Gastrocnemius medialis (tissue), 4 donors: ENCODE measurements at regions not wholly inside any gene's neighbourhood (a gene's known extent, or its start where the extent isn't known, plus 50 kb on each side); places are given as distances from the start of the nearest gene placed in this dataset.

Source experiments
- ATAC-seq, 2 donors: fragments of 150-250 bp; one replicate each; pipeline ENCODE4 v1.9.1; 2016
- DNase-seq, 2 donors: peaks; one replicate each; pipeline ENCODE4 v3.0.0-alpha.2; 2019
- H3K27ac ChIP-seq, 4 donors: fragments of 200-600 bp; sonication (generic); 1 replicate in 1 of 4; 2 replicates in 3 of 4; pipeline ENCODE4 v1.5.1; 2016 to 2018; ENCODE audit warnings: mild to moderate bottlenecking in 2 of 4, moderate library complexity in 1 of 4
- H3K27me3 ChIP-seq, 3 donors: fragments of 200-600 bp; sonication (generic) in 2 of 3; 1 replicate in 1 of 3; 2 replicates in 2 of 3; pipeline versions ENCODE4 v1.5.1 to v1.6.0; 2016 to 2019; ENCODE audit warnings: mild to moderate bottlenecking in 1 of 3, moderate library complexity in 1 of 3
- H3K36me3 ChIP-seq, 2 donors: fragments of 200-600 bp; sonication (generic) in 1 of 2; one replicate each; pipeline ENCODE4 v1.5.1; 2017 to 2018
- H3K4me1 ChIP-seq, 2 donors: fragments of 200-600 bp; sonication (generic) in 1 of 2; one replicate each; pipeline ENCODE4 v1.5.1; 2016 to 2017; ENCODE audit warnings: mild to moderate bottlenecking in 2 of 2
- H3K4me3 ChIP-seq, 4 donors: fragments of 200-600 bp; sonication (generic) in 3 of 4; 1 replicate in 1 of 4; 2 replicates in 3 of 4; pipeline ENCODE4 v1.5.1; 2016 to 2019; ENCODE audit warnings: mild to moderate bottlenecking in 2 of 4
- H3K9me3 ChIP-seq, 3 donors: fragments of 200-600 bp; sonication (generic) in 2 of 3; 1 replicate in 1 of 3; 2 replicates in 2 of 3; pipeline ENCODE4 v1.5.1; 2016 to 2019
- POLR2A ChIP-seq, 2 donors: fragments of 450-650 bp; IDR thresholded peaks; one replicate each; pipeline ENCODE4 v1.6.1; 2017; ENCODE audit warnings: antibody characterized with exemption in 2 of 2, mild to moderate bottlenecking in 2 of 2, moderate library complexity in 2 of 2
- in situ Hi-C, 4 donors: fragments of 200-750 bp; cut with MboI; loops; one replicate each; pipeline versions ENCODE4 v1.15.0 to v1.8.0; 2017; ENCODE audit warnings: low sequenced_read_pairs in 4 of 4
- intact Hi-C: fragments of 100-400 bp; cut with DNase I; formaldehyde crosslinking; loops from one replicate; pipeline ENCODE4 v1.15.1; 2023; ENCODE audit warnings: low total_unique reads
- TF ChIP-seq, protein P1 (sequence below), 5 experiments: fragments of 450-650 bp in 3 of 5; fragments of 200-600 bp in 2 of 5; sonication (generic) in 2 of 5; IDR thresholded peaks in 4 of 5; conservative IDR thresholded peaks in 1 of 5; 1 replicate in 4 of 5; 2 replicates in 1 of 5; pipeline ENCODE4 v1.5.1; 2016 to 2019; ENCODE audit warnings: antibody characterized with exemption in 5 of 5, mild to moderate bottlenecking in 3 of 5, moderate library complexity in 3 of 5

DNA sequence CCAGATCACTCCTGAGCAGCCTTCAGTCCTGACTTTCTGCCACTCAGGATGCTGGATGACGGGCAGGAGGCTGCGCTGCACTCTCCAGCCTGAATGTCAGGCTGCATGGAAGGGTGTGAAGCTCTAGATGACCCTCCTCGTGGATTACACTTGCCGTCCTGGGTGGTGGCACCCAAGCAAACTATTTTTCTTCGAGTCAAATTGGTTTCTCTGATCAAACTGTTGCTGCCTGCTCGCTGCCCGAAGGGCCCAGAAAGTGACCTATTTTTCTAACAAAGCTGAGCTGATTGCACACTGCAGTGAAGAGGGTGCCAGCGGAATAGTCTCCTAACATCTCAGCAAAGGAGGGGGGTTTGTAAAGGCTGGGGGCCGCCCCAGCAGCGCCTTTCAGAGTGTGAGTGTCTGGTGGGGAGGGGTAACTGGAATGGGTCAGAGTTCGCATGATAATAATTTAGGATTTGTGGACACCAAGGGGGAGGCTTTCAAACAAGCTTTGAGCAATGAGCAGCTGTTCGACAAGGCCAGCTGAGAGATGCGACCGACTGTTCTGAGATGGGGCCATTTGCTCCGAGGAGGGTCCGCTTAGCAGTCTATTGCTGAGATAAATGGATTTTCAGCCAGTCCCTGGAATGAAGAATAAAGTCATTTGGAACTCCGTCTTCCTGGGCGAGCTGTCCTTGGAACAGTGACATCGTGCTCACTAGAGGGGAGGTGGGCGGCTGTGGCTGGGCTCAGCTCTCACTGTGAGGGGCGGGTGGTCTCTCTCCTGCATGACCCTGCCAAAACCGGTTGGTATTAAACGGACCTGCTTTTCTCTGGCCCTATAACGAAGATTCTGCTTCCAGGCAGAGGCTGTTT lies 537.6 kb downstream of the BRD1 start:
- TF ChIP-seq POLR2A (IDR thresholded peaks at IDR 0.05), result no peak
- TF ChIP-seq, protein P1, sequence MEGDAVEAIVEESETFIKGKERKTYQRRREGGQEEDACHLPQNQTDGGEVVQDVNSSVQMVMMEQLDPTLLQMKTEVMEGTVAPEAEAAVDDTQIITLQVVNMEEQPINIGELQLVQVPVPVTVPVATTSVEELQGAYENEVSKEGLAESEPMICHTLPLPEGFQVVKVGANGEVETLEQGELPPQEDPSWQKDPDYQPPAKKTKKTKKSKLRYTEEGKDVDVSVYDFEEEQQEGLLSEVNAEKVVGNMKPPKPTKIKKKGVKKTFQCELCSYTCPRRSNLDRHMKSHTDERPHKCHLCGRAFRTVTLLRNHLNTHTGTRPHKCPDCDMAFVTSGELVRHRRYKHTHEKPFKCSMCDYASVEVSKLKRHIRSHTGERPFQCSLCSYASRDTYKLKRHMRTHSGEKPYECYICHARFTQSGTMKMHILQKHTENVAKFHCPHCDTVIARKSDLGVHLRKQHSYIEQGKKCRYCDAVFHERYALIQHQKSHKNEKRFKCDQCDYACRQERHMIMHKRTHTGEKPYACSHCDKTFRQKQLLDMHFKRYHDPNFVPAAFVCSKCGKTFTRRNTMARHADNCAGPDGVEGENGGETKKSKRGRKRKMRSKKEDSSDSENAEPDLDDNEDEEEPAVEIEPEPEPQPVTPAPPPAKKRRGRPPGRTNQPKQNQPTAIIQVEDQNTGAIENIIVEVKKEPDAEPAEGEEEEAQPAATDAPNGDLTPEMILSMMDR (IDR thresholded peaks at IDR 0.05 in 4 of 5, conservative IDR thresholded peaks at IDR 0.05 in 1 of 5), result no peak
- peaks cover 0 to 2% (median 0%) of the 10 kb centered on the region in 3 donors for H3K27me3 ChIP-seq
- H3K4me3 ChIP-seq, result no peak overlapping the region
- no peak overlapping the region for H3K27ac ChIP-seq
- in situ Hi-C loops (no loop called here), intact Hi-C loops (no loop called here)
- ATAC-seq (no peak), DNase-seq (peak in 1 of 2 donors; percentile 1)
- no peaks in the 10 kb centered on the region for H3K4me1 ChIP-seq
- no peaks in the 10 kb centered on the region for H3K36me3 ChIP-seq
- no peaks in the 10 kb centered on the region for H3K9me3 ChIP-seq

DNA sequence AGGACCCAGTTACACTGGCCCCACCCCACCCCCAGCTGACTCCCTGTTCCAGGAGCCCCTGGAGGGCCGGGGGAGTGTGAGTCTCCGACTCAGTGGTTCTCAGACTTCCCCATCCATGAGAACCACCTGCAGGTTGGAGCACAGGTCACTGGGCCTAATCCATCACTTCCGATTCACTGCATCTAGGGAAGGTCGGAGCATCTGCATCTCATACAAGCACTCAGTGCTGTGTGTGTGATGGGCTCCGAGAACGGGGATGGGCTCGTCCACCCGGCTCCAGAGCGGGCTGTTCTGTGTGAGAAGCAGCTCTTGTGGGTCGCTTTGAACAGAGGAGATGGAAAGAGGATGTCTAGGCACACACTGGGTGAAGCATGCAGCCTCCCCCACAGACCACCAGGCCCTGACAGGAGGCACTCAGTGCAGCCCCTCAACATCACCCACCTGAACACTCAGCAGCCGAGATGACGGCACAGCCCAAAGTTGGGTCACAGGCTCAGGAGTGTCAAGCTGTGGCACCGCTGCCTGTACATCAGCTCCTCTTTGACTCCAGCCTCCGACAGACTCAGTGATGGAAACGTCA lies 541.4 kb downstream of the BRD1 start:
- in situ Hi-C loops, result no loop called here
- Histone ChIP-seq H3K4me3 (no peak overlapping the region), H3K27ac (no peak overlapping the region), H3K27me3 (peaks cover 0 to 4% (median 0%) of the 10 kb centered on the region in 3 donors), H3K4me1 (no peaks in the 10 kb centered on the region), H3K9me3 (no peaks in the 10 kb centered on the region), H3K36me3 (no peaks in the 10 kb centered on the region)
- intact Hi-C loops, result no loop called here
- ATAC-seq (no peak), DNase-seq (no peak)
- TF ChIP-seq, protein P1 (IDR thresholded peaks at IDR 0.05 in 4 of 5, conservative IDR thresholded peaks at IDR 0.05 in 1 of 5), result no peak
- TF ChIP-seq POLR2A (IDR thresholded peaks at IDR 0.05), result no peak

DNA sequence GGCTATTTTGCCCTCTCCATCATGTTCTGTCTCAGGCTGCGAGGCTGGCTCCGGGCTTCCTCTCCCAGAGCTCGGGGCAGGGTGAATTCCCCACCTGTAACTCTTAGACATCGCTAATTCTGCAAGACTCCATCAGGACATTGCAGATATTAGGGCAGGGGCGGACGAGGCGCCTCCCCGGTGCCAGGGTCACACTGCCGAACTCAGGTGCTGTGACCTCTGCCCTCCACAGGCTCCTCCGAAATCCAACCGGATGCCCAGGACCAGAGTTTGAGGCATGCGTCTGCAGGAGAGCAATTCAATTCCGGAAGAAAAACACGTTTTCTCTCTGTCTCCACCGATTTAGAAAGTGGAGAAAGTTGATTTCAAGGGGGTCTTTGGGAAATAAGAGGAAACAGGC lies 542.7 kb downstream of the BRD1 start:
- in situ Hi-C loops (no loop called here), intact Hi-C loops (no loop called here)
- DNase-seq, result no peak
- H3K27me3 ChIP-seq, result peaks cover 0 to 4% (median 0%) of the 10 kb centered on the region in 3 donors
- no peak overlapping the region for H3K4me3 ChIP-seq
- TF ChIP-seq, protein P1 (IDR thresholded peaks at IDR 0.05 in 4 of 5, conservative IDR thresholded peaks at IDR 0.05 in 1 of 5), result no peak
- TF ChIP-seq POLR2A (IDR thresholded peaks at IDR 0.05), result no peak
- H3K27ac ChIP-seq, result no peak overlapping the region
- H3K9me3 ChIP-seq, result no peaks in the 10 kb centered on the region
- no peaks in the 10 kb centered on the region for H3K36me3 ChIP-seq
- H3K4me1 ChIP-seq, result no peaks in the 10 kb centered on the region
- ATAC-seq, result no peak

DNA sequence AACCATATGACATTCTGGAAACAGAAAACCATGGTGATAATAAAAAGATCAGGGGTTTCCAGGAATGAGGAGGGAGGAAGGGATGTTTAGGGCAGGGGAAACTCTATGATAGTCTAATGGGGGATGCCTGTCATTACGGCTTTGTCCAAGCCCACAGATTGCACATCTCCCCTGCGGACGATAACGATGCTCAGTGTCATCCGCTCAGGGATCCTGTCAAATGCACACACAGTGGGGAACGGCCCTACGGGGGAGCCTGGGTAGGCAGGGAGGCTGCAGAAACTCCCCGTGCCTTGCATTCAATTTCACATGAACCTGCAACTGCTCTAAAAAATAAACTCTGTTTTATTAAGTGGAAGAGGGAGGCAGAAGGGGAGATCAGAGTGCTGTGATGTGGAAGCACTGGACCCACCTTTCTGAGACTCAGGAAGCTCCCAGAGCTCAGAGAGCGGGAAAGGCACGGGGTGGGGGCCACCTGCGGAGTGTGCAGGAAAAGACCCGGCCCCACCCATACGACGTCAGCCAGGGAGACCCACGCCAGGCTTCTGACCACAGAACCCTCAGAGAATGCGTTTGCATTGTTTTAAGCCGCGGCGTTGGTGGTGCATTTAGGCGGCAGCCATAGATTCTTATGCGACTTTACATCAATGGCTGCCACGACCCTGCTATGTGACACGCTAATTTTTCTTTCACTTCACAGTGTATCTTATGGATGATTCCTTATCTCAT lies 543.5 kb downstream of the BRD1 start:
- Histone ChIP-seq H3K4me1 (no peaks in the 10 kb centered on the region), H3K27ac (no peak overlapping the region), H3K27me3 (peaks cover 0 to 4% (median 0%) of the 10 kb centered on the region in 3 donors), H3K4me3 (no peak overlapping the region), H3K36me3 (no peaks in the 10 kb centered on the region), H3K9me3 (no peaks in the 10 kb centered on the region)
- no peak for ATAC-seq
- no peak for DNase-seq
- intact Hi-C loops (no loop called here), in situ Hi-C loops (no loop called here)
- TF ChIP-seq POLR2A (IDR thresholded peaks at IDR 0.05), result no peak
- TF ChIP-seq, protein P1 (IDR thresholded peaks at IDR 0.05 in 4 of 5, conservative IDR thresholded peaks at IDR 0.05 in 1 of 5), result no peak
